GM20000 (cell line): ENCODE measurements at regions not wholly inside any gene's neighbourhood (a gene's known extent, or its start where the extent isn't known, plus 50 kb on each side); places are given as distances from the start of the nearest gene placed in this dataset.

ENCODE experiments used
- DNase-seq: peaks from one replicate; pipeline ENCODE4 v3.0.0; 2012; ENCODE audit warnings: low spot score
- CTCF ChIP-seq: IDR thresholded peaks from 2 replicates; pipeline ENCODE4 v1.5.1; 2012; ENCODE audit warnings: mild to moderate bottlenecking, control low read depth; ENCODE audit errors: extremely low read depth, missing control alignments

- no peak for TF ChIP-seq CTCF
- no peak for DNase-seq
Measured at GRCh38 chr6:156406099-156406498, 371.1 kb upstream of the ARID1B start.

GRCh38 chr6:156402628-156403027 lies 374.6 kb upstream of the ARID1B start:
- no peak for DNase-seq
- no peak for TF ChIP-seq CTCF

- no peak for DNase-seq
- no peak for TF ChIP-seq CTCF
Measured at GRCh38 chr6:156402227-156402626, 375.0 kb upstream of the ARID1B start.

GRCh38 chr6:156400487-156400886 lies 376.7 kb upstream of the ARID1B start:
- no peak for TF ChIP-seq CTCF

GRCh38 chr6:156398966-156399365 lies 378.2 kb upstream of the ARID1B start:
- TF ChIP-seq CTCF: no peak
- no peak for DNase-seq

More at GRCh38 chr6:156400487-156400886, 376.7 kb upstream of the ARID1B start:
- no peak for DNase-seq

GRCh38 chr6:156398371-156398770 lies 378.8 kb upstream of the ARID1B start:
- TF ChIP-seq CTCF: no peak
- no peak for DNase-seq

GRCh38 chr6:156396791-156397418 lies 380.3 kb upstream of the ARID1B start:
- no peak for DNase-seq
- no peak for TF ChIP-seq CTCF
